22Rv1 (cell line): ENCODE measurements at regions not wholly inside any gene's neighbourhood (a gene's known extent, or its start where the extent isn't known, plus 50 kb on each side); places are given as distances from the start of the nearest gene placed in this dataset.

Experiments used
- CTCF ChIP-seq: fragments of 450-650 bp; IDR thresholded peaks from 2 replicates; pipeline ENCODE4 v1.5.1; 2017; ENCODE audit warnings: mild to moderate bottlenecking
- ZFX ChIP-seq: fragments of 450-650 bp; IDR thresholded peaks from 2 replicates; pipeline ENCODE4 v1.6.1; 2017; ENCODE audit warnings: antibody characterized with exemption, borderline replicate concordance

- TF ChIP-seq CTCF (no peak), ZFX (no peak)
Observed at GRCh38 chr2:57396355-57397098, 650.1 kb upstream of the VRK2 start.
